Activated T-cell treated with anti-CD3 and anti-CD28 coated beads for 4 hours (primary cell): ENCODE measurements at regions not wholly inside any gene's neighbourhood (a gene's known extent, or its start where the extent isn't known, plus 50 kb on each side); places are given as distances from the start of the nearest gene placed in this dataset.
"Not testable (repeated sequence)": the region's sequence is repeated elsewhere in the genome, so short reads cannot be mapped to it uniquely, and the experiment has no call there.

Experiments used
- DNase-seq: peaks from one replicate; pipeline ENCODE4 v3.0.0-alpha.2; 2020

GRCh38 chr7:55743454-55743717 lies 119.2 kb downstream of the SEPTIN14 start:
- not testable (repeated sequence) for DNase-seq

GRCh38 chr7:55742651-55743453 lies 119.7 kb downstream of the SEPTIN14 start:
- DNase-seq = not testable (repeated sequence)

GRCh38 chr7:55741721-55742631 lies 120.6 kb downstream of the SEPTIN14 start:
- DNase-seq = not testable (repeated sequence)

- not testable (repeated sequence) for DNase-seq
Measured at GRCh38 chr7:55740633-55741250, 121.8 kb downstream of the SEPTIN14 start.

- not testable (repeated sequence) for DNase-seq
Measured at GRCh38 chr7:55740053-55740452, 122.5 kb downstream of the SEPTIN14 start.

DNA sequence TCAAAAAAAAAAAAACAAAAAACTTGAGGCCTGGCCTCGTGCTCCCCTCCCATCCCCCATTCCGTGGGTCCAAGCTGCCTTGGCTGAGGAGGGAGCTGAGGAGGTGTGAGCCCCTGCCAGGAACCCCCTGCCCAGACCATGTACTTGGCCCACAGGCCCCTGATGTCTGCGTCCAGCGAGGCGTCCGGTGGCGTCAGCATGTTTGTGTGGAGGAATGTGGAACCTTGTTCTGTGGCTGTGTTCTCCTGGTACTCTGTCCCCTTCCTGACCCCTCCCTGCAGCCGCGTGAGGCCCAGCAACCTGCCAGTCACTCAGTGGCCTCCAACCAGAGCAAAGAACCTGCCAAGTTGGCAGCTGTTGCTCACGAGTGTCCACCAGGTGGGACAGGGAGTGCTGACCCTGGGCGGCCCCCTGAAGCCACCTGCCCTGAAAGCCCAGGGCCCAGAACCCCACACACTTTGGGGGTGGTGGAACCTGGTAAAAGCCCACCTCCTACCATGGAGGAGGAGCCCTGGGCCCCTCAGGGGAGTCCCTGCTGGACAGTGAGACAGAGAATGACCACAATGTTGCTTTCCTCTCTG lies 125.8 kb downstream of the SEPTIN14 start:
- not testable (repeated sequence) for DNase-seq

- DNase-seq = no peak
Measured at GRCh38 chr7:55733241-55734140, 129.1 kb downstream of the SEPTIN14 start.

DNA sequence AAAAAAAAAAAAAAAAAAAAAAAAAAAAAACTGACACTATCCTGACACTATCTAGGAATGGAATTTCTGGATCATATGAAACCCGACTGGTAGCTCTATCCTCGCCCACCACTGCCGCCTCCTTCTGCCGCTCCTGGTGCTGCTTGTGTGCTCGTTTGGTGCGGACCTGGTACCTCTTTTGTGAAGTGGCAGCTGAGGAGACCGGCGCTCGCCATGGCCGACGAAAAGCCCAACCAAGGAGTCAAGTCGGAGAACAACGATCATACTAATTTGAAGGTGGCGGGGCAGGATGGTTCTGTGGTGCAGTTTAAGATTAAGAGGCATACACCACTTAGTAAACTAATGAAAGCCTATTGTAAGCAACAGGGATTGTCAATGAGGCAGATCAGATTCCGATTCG lies 130.6 kb downstream of the SEPTIN14 start:
- DNase-seq = no peak

DNA sequence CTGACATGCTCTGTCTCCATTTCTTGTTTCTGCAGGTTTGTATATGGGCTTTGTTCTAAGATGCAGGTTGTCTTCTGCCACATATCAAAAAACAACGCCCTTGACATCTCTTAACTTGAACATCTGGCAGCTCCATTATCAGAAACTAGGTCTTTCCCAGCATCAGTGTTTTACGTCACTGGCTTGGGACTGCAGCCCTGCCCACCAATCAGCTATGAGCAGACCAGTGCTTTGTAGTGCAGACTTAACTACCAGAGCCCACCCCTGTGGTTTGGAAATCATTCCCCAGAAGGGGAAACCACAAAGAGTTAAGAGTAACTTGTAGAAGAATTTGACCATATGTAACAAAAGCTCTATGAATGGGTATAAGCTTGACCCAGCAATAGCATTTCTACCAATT lies 132.4 kb downstream of the SEPTIN14 start:
- no peak for DNase-seq

DNA sequence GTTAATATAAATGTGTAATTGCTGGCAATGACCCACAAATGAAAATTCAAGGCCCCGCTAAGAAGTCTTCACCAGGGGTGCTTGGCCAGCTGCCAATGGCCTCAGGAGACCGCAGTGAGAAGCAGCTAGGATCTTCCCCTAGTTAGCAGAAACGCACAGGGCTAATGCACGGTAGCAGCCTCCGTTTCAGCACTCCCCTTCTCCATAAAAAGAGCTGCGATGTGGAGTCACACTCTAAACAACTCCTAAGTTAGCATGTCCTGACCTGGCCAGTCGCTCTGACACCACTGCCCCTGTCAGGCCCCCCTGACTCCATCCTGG lies 139.0 kb downstream of the SEPTIN14 start:
- DNase-seq = no peak

GRCh38 chr7:55722874-55723620 lies 139.5 kb downstream of the SEPTIN14 start:
- not testable (repeated sequence) for DNase-seq

- not testable (repeated sequence) for DNase-seq
Measured at GRCh38 chr7:55721004-55721403, 141.5 kb downstream of the SEPTIN14 start.

- not testable (repeated sequence) for DNase-seq
Measured at GRCh38 chr7:55715247-55715867, 143.1 kb upstream of the VOPP1 start.

- DNase-seq = not testable (repeated sequence)
Measured at GRCh38 chr7:55714370-55714769, 142.1 kb upstream of the VOPP1 start.

- not testable (repeated sequence) for DNase-seq
Measured at GRCh38 chr7:55710312-55710711, 138.0 kb upstream of the VOPP1 start.

- DNase-seq = not testable (repeated sequence)
Measured at GRCh38 chr7:55708028-55708427, 135.7 kb upstream of the VOPP1 start.

DNA sequence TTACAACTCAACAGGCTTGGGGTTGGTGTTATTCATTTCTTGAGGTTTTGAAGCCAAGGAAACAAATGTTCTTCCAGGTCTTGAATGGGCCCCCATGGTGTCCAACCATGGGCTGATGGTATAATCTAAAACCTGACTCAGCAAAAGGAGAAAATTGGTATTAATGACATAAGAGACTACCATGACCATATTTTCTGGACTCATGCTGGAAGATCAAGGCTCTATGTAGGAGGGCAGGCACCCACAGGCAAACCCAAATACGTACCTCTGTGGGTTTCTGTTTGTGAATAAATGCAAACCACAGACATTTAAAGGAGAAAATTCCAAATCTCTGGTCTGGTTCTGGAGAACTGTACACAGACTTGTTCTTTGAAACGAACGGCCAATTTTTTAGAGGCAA lies 135.1 kb upstream of the VOPP1 start:
- not testable (repeated sequence) for DNase-seq

GRCh38 chr7:55706451-55707195 lies 134.3 kb upstream of the VOPP1 start:
- DNase-seq = not testable (repeated sequence)

DNA sequence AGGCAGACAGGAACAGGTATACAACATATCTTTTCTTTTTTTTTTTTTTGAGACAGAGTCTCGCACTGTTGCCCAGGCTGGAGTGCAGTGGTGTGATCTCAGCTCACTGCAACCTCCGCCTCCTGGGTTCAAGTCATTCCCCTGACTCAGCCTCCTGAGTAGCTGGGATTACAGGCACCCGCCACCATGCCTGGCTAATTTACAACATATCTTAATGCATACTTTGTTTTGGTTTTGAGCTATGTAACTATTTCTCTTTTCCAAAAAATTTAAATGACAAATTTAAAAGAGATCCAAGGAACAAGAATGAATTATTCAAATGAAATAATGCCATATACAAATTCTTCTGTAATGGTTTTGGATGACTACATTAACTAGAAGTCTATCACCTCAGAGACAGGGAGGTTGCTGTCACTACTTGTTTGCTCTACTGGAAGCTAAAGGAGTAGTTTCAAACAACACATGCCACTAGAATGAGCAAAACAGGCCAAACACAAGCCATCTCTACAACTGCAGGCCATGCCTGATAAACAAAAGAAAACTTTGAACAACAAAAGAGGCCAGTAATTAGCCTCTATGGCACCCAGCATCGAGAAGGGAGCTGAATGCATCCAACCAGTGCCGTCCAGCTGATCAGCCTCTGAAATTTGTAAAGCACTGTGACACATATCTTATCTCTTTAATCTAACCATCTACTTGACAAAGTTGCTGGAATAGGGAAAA lies 133.6 kb upstream of the VOPP1 start:
- not testable (repeated sequence) for DNase-seq
